ENCODE measurements at regions not wholly inside any gene's neighbourhood (a gene's known extent, or its start where the extent isn't known, plus 50 kb on each side); places are given as distances from the start of the nearest gene placed in this dataset.
A peak's percentile ranks its signal among the peaks of the same experiment; 100 is the strongest.

DNA sequence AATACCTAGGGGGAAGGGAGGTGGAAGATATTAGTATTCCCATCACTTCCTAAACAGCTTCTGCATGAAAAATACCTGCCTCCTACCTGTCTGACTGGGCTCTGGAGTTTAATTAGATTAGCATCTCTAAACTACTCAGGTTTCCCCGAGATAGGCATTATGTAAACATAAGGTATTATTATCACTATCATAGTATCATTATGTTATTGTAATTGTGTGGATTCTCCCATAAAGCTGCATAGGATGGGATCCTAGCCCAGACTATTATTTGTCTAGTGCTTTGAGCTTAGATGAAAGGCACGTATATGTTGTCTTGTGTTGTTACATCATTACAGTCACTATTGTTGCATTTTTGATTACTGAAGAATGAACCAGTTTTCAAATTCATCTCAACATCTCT is 115.2 kb upstream of the SOX21 start:
- DNase-seq (ENCODE audit: low read depth) = no peak
- Histone ChIP-seq H3K27me3 (ENCODE audit: control insufficient read depth, insufficient read depth, low read length) (no peaks in the 10 kb centered on the region), H3K36me3 (ENCODE audit: control insufficient read depth, insufficient read depth, low read length) (no peaks in the 10 kb centered on the region), H3K4me3 (ENCODE audit: low read depth, low read length) (no peak overlapping the region)
- no peak for FAIRE-seq
- TF ChIP-seq, protein P1, sequence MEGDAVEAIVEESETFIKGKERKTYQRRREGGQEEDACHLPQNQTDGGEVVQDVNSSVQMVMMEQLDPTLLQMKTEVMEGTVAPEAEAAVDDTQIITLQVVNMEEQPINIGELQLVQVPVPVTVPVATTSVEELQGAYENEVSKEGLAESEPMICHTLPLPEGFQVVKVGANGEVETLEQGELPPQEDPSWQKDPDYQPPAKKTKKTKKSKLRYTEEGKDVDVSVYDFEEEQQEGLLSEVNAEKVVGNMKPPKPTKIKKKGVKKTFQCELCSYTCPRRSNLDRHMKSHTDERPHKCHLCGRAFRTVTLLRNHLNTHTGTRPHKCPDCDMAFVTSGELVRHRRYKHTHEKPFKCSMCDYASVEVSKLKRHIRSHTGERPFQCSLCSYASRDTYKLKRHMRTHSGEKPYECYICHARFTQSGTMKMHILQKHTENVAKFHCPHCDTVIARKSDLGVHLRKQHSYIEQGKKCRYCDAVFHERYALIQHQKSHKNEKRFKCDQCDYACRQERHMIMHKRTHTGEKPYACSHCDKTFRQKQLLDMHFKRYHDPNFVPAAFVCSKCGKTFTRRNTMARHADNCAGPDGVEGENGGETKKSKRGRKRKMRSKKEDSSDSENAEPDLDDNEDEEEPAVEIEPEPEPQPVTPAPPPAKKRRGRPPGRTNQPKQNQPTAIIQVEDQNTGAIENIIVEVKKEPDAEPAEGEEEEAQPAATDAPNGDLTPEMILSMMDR (IDR thresholded peaks at IDR 0.05; ENCODE audit: insufficient read depth, low read length, severe bottlenecking) = no peak

DNA sequence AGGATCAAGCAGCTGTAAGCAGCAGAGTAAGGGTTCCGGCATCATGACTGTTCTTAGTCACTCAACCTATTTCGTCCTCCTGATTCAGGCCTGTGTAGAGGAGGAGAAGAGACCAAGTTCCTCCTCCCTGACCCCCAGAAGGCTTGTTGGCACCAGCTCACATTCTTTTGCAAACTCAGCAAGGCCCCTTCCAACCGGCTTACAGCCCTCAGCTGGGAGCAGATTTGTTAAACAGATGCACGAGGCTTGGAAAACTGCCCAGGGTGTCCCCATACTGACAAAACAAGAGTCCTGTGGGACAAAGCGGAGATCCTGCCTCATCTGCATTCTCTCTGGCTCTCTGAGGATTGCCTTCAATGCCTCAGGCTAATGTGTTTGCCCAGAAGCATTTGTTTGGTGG is 113.2 kb upstream of the SOX21 start:
- no peaks in the 10 kb centered on the region for H3K27me3 ChIP-seq (ENCODE audit: control insufficient read depth, insufficient read depth, low read length)
- H3K36me3 ChIP-seq (ENCODE audit: control insufficient read depth, insufficient read depth, low read length) = no peaks in the 10 kb centered on the region
- DNase-seq (ENCODE audit: low read depth) (no peak), FAIRE-seq (no peak)
- TF ChIP-seq, protein P1 (IDR thresholded peaks at IDR 0.05; ENCODE audit: insufficient read depth, low read length, severe bottlenecking) = no peak
- no peak overlapping the region for H3K4me3 ChIP-seq (ENCODE audit: low read depth, low read length)

DNA sequence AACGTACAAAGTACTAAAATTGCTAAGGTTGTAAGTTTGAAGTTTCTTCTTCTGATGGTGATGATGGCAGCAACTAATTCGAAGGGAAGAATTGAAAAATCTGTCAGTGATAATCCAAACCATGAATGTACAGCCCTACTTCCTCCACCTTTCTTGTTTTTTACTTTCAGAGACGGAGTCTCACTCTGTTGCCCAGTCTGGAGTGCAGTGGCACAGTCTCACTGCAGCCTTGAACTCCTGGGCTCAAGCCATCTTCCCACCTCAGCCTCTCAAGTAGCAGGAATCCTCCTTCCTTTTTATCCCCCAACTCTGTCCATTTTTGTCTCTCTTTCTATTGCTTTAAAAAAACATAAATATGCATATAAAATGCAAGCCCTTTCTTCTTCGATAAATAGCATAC is 112.3 kb upstream of the SOX21 start:
- no peak overlapping the region for H3K4me3 ChIP-seq (ENCODE audit: low read depth, low read length)
- TF ChIP-seq, protein P1 (IDR thresholded peaks at IDR 0.05; ENCODE audit: insufficient read depth, low read length, severe bottlenecking) = no peak
- FAIRE-seq (no peak), DNase-seq (ENCODE audit: low read depth) (no peak)
- no peaks in the 10 kb centered on the region for H3K27me3 ChIP-seq (ENCODE audit: control insufficient read depth, insufficient read depth, low read length)
- H3K36me3 ChIP-seq (ENCODE audit: control insufficient read depth, insufficient read depth, low read length) = no peaks in the 10 kb centered on the region

DNA sequence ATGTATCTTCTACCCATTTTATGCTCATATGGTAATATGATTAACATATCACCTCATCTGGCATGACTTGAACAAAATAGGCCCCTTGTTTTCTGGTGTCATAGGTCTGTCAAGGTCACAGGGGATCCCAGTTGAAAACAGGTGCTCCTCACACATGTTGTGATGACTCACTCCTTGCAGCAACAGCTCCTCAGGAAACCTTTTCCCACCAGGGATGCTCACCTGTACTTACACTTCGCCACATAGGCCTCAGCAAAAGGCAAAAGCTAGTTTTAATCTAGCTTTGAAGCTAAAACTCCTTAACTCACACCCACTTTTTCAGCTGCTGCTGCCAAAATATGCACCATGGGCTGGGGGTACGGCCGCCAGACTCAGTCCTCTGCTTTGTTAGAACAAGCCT is 110.0 kb upstream of the SOX21 start:
- DNase-seq (ENCODE audit: low read depth) (no peak), FAIRE-seq (peak; percentile 23)
- Histone ChIP-seq H3K4me3 (ENCODE audit: low read depth, low read length) (no peak overlapping the region), H3K36me3 (ENCODE audit: control insufficient read depth, insufficient read depth, low read length) (no peaks in the 10 kb centered on the region), H3K27me3 (ENCODE audit: control insufficient read depth, insufficient read depth, low read length) (no peaks in the 10 kb centered on the region)
- TF ChIP-seq, protein P1 (IDR thresholded peaks at IDR 0.05; ENCODE audit: insufficient read depth, low read length, severe bottlenecking) = no peak

DNA sequence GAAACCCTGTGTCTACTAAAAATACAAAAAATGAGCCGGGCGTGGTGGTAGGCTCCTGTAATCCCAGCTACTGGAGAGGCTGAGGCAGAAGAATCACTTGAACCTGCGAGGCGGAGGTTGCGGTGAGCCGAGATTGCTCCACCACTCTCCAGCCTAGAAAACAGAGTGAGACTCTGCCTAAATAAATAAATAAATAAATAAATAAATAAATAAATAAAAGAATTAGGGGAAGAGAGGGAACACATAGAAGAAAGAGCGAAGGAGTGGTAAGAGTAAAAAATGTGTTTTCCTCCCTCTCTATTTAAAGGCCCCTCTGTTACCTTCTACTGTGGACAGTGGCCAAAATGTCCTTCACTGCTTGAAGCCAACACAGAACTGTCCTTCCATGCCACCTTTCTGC is 103.9 kb upstream of the SOX21 start:
- Histone ChIP-seq H3K36me3 (ENCODE audit: control insufficient read depth, insufficient read depth, low read length) (no peaks in the 10 kb centered on the region), H3K27me3 (ENCODE audit: control insufficient read depth, insufficient read depth, low read length) (no peaks in the 10 kb centered on the region), H3K4me3 (ENCODE audit: low read depth, low read length) (no peak overlapping the region)
- no peak for FAIRE-seq
- no peak for DNase-seq (ENCODE audit: low read depth)
- TF ChIP-seq, protein P1 (IDR thresholded peaks at IDR 0.05; ENCODE audit: insufficient read depth, low read length, severe bottlenecking) = no peak

DNA sequence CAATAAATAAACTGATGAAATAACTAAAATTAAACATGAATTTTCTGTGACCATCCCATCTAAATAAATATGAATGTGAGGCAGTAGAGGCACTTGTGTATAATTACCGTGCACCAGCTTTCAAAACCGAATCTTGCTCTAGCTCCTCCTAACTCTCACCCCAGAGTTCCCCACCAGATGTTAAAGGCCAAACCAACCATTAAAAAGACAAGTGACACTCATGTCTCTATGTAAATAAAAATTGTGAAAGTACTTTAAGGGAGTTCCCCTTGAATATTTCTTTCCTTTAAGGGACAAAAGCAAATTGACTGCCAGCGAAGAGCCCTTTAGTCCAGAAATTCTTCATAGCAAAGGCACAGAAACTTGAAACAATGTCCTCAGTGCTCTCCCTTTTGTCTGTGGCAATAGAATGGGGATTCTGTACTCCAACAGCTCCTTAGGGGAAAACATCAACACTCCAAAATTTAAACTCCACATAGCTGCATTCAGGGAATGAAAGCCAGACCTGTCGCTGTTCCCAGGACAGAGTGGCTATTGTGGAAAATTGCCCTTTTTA is 101.7 kb upstream of the SOX21 start:
- TF ChIP-seq, protein P1 (IDR thresholded peaks at IDR 0.05; ENCODE audit: insufficient read depth, low read length, severe bottlenecking) = no peak
- no peak for FAIRE-seq

More for the DNA sequence above, 101.7 kb upstream of the SOX21 start:
- no peaks in the 10 kb centered on the region for H3K36me3 ChIP-seq (ENCODE audit: control insufficient read depth, insufficient read depth, low read length)
- DNase-seq (ENCODE audit: low read depth) = no peak
- H3K27me3 ChIP-seq (ENCODE audit: control insufficient read depth, insufficient read depth, low read length) = no peaks in the 10 kb centered on the region
- no peak overlapping the region for H3K4me3 ChIP-seq (ENCODE audit: low read depth, low read length)

Data from bronchial epithelial cell (primary cell).